Fibroblast of the aortic adventitia (primary cell): ENCODE measurements at regions not wholly inside any gene's neighbourhood (a gene's known extent, or its start where the extent isn't known, plus 50 kb on each side); places are given as distances from the start of the nearest gene placed in this dataset.

ENCODE experiments used
- DNase-seq: peaks from one replicate; pipeline ENCODE4 v3.0.0-alpha.2; 2010; ENCODE audit warnings: low read depth
- H3K4me3 ChIP-seq: 2 replicates; pipeline ENCODE4 v1.5.1; 2011; ENCODE audit warnings: low read depth, mild to moderate bottlenecking, control low read depth, low read length, moderate library complexity
- TF ChIP-seq, protein P1 (sequence below): IDR thresholded peaks from 2 replicates; pipeline ENCODE4 v1.5.1; 2011; ENCODE audit warnings: mild to moderate bottlenecking, low read length, control low read depth, inconsistent platforms; ENCODE audit not compliant: insufficient read depth

DNA sequence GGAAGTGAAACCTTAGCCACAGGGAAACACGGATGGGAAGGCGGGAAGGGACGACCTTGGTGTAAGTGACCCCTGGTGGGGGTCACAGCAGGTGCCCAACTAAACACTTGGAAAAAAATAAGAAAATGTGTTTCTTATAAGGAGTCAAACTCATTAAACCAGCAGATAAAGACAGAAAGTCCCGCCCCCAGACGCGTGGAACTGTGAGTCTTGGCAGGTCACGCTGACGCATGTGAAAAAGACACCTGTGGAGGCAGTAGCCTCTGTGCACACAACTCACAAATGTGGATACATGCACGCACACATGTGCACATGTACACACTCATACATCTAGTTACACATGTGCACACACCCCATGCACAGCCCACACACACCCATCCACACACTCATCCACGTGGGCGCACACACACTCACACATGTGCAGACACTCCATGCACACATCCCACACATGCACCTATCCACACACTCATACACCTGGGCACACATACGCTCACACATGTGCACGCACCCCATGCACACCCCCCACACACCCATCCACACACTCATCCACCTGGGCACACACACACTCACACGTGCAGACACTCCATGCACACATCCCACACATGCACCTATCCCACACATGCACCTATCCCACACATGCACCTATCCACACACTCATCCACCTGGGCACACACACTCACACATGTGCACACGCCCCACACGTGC is 432.4 kb downstream of the SOX9 start:
- H3K4me3 ChIP-seq = no peak overlapping the region
- TF ChIP-seq, protein P1, sequence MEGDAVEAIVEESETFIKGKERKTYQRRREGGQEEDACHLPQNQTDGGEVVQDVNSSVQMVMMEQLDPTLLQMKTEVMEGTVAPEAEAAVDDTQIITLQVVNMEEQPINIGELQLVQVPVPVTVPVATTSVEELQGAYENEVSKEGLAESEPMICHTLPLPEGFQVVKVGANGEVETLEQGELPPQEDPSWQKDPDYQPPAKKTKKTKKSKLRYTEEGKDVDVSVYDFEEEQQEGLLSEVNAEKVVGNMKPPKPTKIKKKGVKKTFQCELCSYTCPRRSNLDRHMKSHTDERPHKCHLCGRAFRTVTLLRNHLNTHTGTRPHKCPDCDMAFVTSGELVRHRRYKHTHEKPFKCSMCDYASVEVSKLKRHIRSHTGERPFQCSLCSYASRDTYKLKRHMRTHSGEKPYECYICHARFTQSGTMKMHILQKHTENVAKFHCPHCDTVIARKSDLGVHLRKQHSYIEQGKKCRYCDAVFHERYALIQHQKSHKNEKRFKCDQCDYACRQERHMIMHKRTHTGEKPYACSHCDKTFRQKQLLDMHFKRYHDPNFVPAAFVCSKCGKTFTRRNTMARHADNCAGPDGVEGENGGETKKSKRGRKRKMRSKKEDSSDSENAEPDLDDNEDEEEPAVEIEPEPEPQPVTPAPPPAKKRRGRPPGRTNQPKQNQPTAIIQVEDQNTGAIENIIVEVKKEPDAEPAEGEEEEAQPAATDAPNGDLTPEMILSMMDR = no peak
- no peak for DNase-seq

DNA sequence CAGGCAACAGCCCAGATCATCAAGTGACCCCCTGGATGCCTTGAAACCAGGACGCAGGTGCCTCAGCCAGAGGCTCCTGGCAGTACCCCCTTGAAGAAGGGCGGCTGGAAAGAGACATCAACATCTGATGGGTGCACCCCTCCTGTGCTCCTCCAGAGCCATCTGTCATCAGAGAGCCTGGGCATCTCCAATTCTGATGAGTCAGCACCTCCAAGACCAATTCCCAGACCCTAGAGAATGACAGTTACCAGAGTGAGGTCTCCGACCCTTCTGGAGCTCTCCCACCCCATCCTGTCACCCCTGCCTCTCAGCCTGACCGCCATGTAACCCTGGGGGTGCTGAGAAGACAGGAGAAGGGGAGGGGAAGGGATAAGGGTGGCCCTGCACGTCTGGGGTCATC is 433.7 kb downstream of the SOX9 start:
- no peak for DNase-seq
- no peak overlapping the region for H3K4me3 ChIP-seq
- TF ChIP-seq, protein P1 = no peak

DNA sequence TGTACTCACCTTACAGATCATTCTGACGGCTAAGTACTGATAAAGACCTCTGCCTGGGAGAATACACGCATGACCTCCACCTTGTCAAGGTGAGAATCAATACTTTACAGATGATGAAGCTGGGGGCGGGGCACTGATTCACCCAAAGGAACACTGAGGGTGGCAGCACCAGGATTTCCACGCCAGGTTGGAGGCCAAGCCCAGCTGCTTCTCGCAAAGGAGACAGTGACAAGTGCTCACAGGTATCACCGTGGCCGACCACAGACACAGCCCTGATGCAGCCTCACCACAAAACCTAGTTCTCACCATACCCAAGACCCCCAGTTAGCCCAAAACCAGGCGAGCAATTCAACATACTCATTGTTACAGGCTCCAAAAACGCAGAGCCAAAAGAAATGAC is 434.2 kb downstream of the SOX9 start:
- DNase-seq = no peak
- TF ChIP-seq, protein P1 = no peak
- no peak overlapping the region for H3K4me3 ChIP-seq

DNA sequence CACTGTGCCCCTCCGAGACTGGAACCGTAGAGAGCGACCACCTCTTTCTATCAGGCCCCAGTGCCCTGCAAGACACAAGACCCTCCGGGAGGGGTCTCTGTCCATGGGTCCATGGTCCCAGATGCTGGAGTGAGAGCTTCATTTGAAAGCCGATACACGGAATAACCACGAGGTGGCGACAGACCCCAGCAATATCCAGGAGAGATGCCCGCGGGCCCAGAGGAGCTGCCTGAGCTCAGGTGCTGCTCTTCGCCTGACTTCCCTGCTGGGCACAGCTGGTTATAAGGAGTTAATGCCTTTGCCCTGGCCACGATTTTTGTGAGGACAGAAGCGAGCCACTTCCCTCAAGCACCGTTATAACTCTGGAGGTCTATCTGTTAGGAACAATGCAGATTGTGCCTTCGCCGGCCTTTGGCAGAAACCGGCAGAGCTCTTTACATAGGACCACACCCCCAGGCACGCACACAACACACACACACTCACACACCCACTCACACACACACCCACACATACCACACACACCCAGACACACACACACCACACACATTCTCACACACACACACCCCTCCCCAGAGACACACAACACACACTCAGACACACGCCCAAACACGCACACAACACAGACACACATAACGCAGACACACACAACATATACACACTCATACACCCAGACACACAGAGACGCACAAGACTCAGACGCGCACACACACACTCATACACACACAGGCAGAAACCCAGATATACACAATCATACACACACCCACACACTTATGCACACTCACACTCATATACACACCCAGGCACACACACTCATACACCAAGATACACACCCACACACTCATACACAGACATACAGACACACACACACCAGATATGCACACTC is 436.4 kb downstream of the SOX9 start:
- TF ChIP-seq, protein P1 = peak; percentile 81
- peak; percentile 56 for DNase-seq
- no peak overlapping the region for H3K4me3 ChIP-seq

DNA sequence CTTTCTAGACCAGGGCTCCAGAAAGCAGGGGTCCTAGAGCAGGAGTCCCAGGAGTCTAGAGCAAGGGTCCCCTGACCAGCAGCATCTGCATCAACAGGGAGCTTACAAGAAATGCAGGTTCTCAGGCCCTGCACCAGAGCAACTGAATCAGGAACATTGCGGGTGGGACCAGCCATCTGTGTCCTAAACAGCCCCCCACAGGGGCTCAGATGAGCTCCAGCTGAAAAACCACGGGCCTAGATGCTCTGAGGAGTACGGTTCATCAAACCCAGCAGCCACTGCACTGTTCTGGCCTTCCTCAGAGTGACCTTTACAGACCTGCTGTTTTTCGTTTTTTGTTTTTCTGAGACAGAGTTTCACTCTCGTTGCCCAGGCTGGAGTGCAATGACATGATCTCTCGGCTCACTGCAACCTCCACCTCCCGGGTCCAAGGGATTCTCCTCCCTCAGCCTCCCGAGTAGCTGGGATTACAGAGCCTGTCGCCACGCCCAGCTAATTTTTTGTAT is 438.2 kb downstream of the SOX9 start:
- H3K4me3 ChIP-seq = no peak overlapping the region
- TF ChIP-seq, protein P1 = no peak
- DNase-seq = no peak

DNA sequence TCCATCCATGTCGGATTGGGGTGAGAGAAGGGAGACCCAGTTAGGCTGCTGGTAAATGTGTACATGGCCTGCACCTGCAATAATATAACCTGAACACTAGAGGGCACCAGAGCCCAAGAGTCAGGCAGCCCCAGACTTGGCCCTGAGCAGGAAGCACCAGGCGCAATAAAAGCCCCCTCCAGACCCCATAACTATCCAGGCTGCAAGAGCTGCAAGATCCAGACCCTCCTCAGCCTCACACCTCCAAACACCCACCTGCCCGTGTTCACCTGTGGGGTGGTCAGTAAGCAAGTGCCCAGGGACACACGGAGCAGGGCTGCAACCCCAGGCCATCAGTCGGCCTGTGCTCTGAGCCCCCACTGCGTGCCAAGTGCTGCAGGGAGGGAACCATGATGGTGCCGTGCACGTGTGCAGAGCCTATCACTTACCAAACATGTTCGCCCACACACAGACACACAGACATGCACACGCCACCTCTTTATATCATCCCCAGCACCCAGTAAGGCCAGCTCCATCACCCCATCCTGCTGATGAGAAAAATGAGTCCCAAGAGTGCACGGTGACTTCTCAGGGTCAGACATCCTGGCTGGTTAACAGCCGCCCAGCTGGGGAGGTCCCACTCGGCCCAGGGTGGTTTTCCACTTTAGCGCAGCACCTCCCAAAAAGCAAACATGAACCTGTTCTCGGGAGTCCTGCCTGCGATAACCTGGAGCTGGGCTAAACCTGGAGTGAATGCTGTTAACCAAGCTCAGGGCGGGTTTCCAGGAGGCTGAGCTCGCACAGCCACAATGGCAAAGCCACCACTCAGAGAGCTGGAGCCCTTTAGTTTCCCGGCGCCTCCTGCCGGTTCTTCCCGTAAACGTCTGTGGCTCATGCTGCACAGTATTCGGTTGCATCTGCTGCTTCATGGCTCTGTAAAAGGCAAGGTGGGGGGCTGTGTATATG is 439.8 kb downstream of the SOX9 start:
- TF ChIP-seq, protein P1 = peak; percentile 84
- no peak overlapping the region for H3K4me3 ChIP-seq
- peak; percentile 61 for DNase-seq
